Vagina (tissue), 2 donors: ENCODE measurements at regions not wholly inside any gene's neighbourhood (a gene's known extent, or its start where the extent isn't known, plus 50 kb on each side); places are given as distances from the start of the nearest gene placed in this dataset.

ENCODE experiments used
- DNase-seq, 2 donors: peaks; one replicate each; pipeline ENCODE4 v3.0.0-alpha.2; 2017; ENCODE audit errors: extremely low spot score in 2 of 2
- H3K27ac ChIP-seq: fragments of 200-600 bp; sonication (generic); one replicate; pipeline ENCODE4 v1.5.1; 2019
- H3K27me3 ChIP-seq: fragments of 200-600 bp; sonication (generic); one replicate; pipeline ENCODE4 v1.5.1; 2019
- H3K36me3 ChIP-seq, 2 donors: fragments of 200-600 bp; sonication (generic); one replicate each; pipeline ENCODE4 v1.5.1; 2017 to 2019
- H3K4me1 ChIP-seq: fragments of 200-600 bp; sonication (generic); one replicate; pipeline ENCODE4 v1.5.1; 2019
- H3K4me3 ChIP-seq, 2 donors: fragments of 200-600 bp; sonication (generic); 1 replicate in 1 of 2; 2 replicates in 1 of 2; pipeline ENCODE4 v1.5.1; 2016 to 2019
- H3K9me3 ChIP-seq: fragments of 200-600 bp; sonication (generic); one replicate; pipeline ENCODE4 v1.5.1; 2019
- CTCF ChIP-seq, 3 experiments: fragments of 450-650 bp in 2 of 3; fragments of 200-600 bp in 1 of 3; sonication (generic) in 1 of 3; IDR thresholded peaks; one replicate each; pipeline ENCODE4 v1.5.1; 2017 to 2019; ENCODE audit warnings: antibody characterized with exemption in 3 of 3, mild to moderate bottlenecking in 2 of 3, moderate library complexity in 2 of 3
- POLR2A ChIP-seq, 2 donors: fragments of 450-650 bp; IDR thresholded peaks; one replicate each; pipeline ENCODE4 v1.6.1; 2017; ENCODE audit warnings: antibody characterized with exemption in 2 of 2, mild to moderate bottlenecking in 2 of 2, moderate library complexity in 2 of 2
- POLR2AphosphoS5 ChIP-seq, 2 donors: sonication (generic); formaldehyde crosslinking; IDR thresholded peaks; one replicate each; pipeline ENCODE4 v1.9.0; 2017; ENCODE audit warnings: antibody characterized with exemption in 2 of 2, mild to moderate bottlenecking in 2 of 2, low read depth in 1 of 2; ENCODE audit not compliant: insufficient read depth in 1 of 2
- intact Hi-C: fragments of 100-400 bp; cut with DNase I; formaldehyde crosslinking; loops from one replicate; pipeline ENCODE4 v1.15.1; 2023

- Histone ChIP-seq H3K4me1 (no peaks in the 10 kb centered on the region), H3K36me3 (no peaks in the 10 kb centered on the region), H3K27me3 (no peaks in the 10 kb centered on the region), H3K9me3 (no peaks in the 10 kb centered on the region), H3K27ac (no peak overlapping the region), H3K4me3 (no peak overlapping the region)
- intact Hi-C loops: loop anchor here (2.0 kb wide), 1 partner anchor 49 kb away; no protein-coding TSS in a partner anchor
- TF ChIP-seq POLR2AphosphoS5 (IDR thresholded peaks at IDR 0.05; ENCODE audit: insufficient read depth in 1 of 2, low read depth in 1 of 2) (no peak), POLR2A (IDR thresholded peaks at IDR 0.05) (no peak), CTCF (IDR thresholded peaks at IDR 0.05) (no peak)
- no peak for DNase-seq
These were observed 694.9 kb downstream of the FRK start for GRCh38 chr6:115365783-115366182.

GRCh38 chr6:115363379-115363778 is 697.3 kb downstream of the FRK start:
- no peak for DNase-seq
- Histone ChIP-seq H3K9me3 (no peaks in the 10 kb centered on the region), H3K4me1 (no peaks in the 10 kb centered on the region), H3K4me3 (no peak overlapping the region), H3K27ac (no peak overlapping the region), H3K36me3 (no peaks in the 10 kb centered on the region), H3K27me3 (no peaks in the 10 kb centered on the region)
- TF ChIP-seq POLR2AphosphoS5 (IDR thresholded peaks at IDR 0.05; ENCODE audit: insufficient read depth in 1 of 2, low read depth in 1 of 2) (no peak), POLR2A (IDR thresholded peaks at IDR 0.05) (no peak), CTCF (IDR thresholded peaks at IDR 0.05) (no peak)
- intact Hi-C loops: no loop called here

- no peaks in the 10 kb centered on the region for H3K9me3 ChIP-seq
- H3K36me3 ChIP-seq: no peaks in the 10 kb centered on the region
- intact Hi-C loops: no loop called here
- no peak overlapping the region for H3K27ac ChIP-seq
- no peaks in the 10 kb centered on the region for H3K27me3 ChIP-seq
- TF ChIP-seq CTCF (IDR thresholded peaks at IDR 0.05) (no peak), POLR2AphosphoS5 (IDR thresholded peaks at IDR 0.05; ENCODE audit: insufficient read depth in 1 of 2, low read depth in 1 of 2) (no peak), POLR2A (IDR thresholded peaks at IDR 0.05) (no peak)
- no peaks in the 10 kb centered on the region for H3K4me1 ChIP-seq
- no peak for DNase-seq
- no peak overlapping the region for H3K4me3 ChIP-seq
These were observed 698.5 kb downstream of the FRK start for GRCh38 chr6:115362234-115362633.

GRCh38 chr6:115360602-115361325 is 699.9 kb downstream of the FRK start:
- DNase-seq: no peak
- no peak overlapping the region for H3K4me3 ChIP-seq
- no peaks in the 10 kb centered on the region for H3K9me3 ChIP-seq
- H3K4me1 ChIP-seq: no peaks in the 10 kb centered on the region
- no peaks in the 10 kb centered on the region for H3K36me3 ChIP-seq
- H3K27ac ChIP-seq: no peak overlapping the region
- intact Hi-C loops: no loop called here
- no peak for TF ChIP-seq POLR2AphosphoS5 (IDR thresholded peaks at IDR 0.05; ENCODE audit: insufficient read depth in 1 of 2, low read depth in 1 of 2)
- TF ChIP-seq CTCF (IDR thresholded peaks at IDR 0.05): no peak
- H3K27me3 ChIP-seq: no peaks in the 10 kb centered on the region

- Histone ChIP-seq H3K36me3 (no peaks in the 10 kb centered on the region), H3K27me3 (no peaks in the 10 kb centered on the region), H3K27ac (no peak overlapping the region), H3K9me3 (no peaks in the 10 kb centered on the region), H3K4me1 (no peaks in the 10 kb centered on the region), H3K4me3 (no peak overlapping the region)
- intact Hi-C loops: no loop called here
- TF ChIP-seq POLR2A (IDR thresholded peaks at IDR 0.05): no peak
- no peak for TF ChIP-seq CTCF (IDR thresholded peaks at IDR 0.05)
- no peak for TF ChIP-seq POLR2AphosphoS5 (IDR thresholded peaks at IDR 0.05; ENCODE audit: insufficient read depth in 1 of 2, low read depth in 1 of 2)
- DNase-seq: no peak
These were observed 702.1 kb downstream of the FRK start for GRCh38 chr6:115358616-115359015.
